ENCODE measurements at regions not wholly inside any gene's neighbourhood (a gene's known extent, or its start where the extent isn't known, plus 50 kb on each side); places are given as distances from the start of the nearest gene placed in this dataset.

GRCh38 chr20:57794600-57795341, 85.0 kb upstream of the PMEPA1 start:
- ATAC-seq (no peak), DNase-seq (no peak)
- peaks cover 0 to 2% (median 0%) of the 10 kb centered on the region in 5 donors for H3K27me3 Mint-ChIP-seq
- no peak overlapping the region for H3K4me3 Mint-ChIP-seq
- no peaks in the 10 kb centered on the region for H3K36me3 Mint-ChIP-seq
- H3K9me3 Mint-ChIP-seq: peaks cover 0 to 2% (median 0%) of the 10 kb centered on the region in 9 donors
- POLR2A ChIA-PET: no interaction called here
- no peaks in the 10 kb centered on the region for H3K4me1 Mint-ChIP-seq
- H3K27ac Mint-ChIP-seq: peak overlapping the region in 1 of 10 donors; percentile 71

- H3K4me3 Mint-ChIP-seq: no peak overlapping the region
- POLR2A ChIA-PET: no interaction called here
- peak overlapping the region in 1 of 10 donors; percentile 60 for H3K27ac Mint-ChIP-seq
- no peak for DNase-seq
- no peaks in the 10 kb centered on the region for H3K36me3 Mint-ChIP-seq
- ATAC-seq: no peak
- H3K27me3 Mint-ChIP-seq: peaks cover 0 to 2% (median 0%) of the 10 kb centered on the region in 5 donors
- peaks cover 0 to 2% (median 0%) of the 10 kb centered on the region in 9 donors for H3K9me3 Mint-ChIP-seq
- no peaks in the 10 kb centered on the region for H3K4me1 Mint-ChIP-seq
Observed at GRCh38 chr20:57794036-57794435, 84.2 kb upstream of the PMEPA1 start.

- DNase-seq (no peak), ATAC-seq (no peak)
- peaks cover 0 to 2% (median 0%) of the 10 kb centered on the region in 5 donors for H3K27me3 Mint-ChIP-seq
- H3K4me1 Mint-ChIP-seq: no peaks in the 10 kb centered on the region
- H3K27ac Mint-ChIP-seq: no peak overlapping the region
- H3K4me3 Mint-ChIP-seq: no peak overlapping the region
- no peaks in the 10 kb centered on the region for H3K36me3 Mint-ChIP-seq
- POLR2A ChIA-PET: no interaction called here
- H3K9me3 Mint-ChIP-seq: peaks cover 0 to 2% (median 0%) of the 10 kb centered on the region in 9 donors
Observed at GRCh38 chr20:57793421-57793820, 83.6 kb upstream of the PMEPA1 start.

GRCh38 chr20:57792386-57793080, 82.7 kb upstream of the PMEPA1 start:
- POLR2A ChIA-PET: no interaction called here
- ATAC-seq (no peak), DNase-seq (no peak)
- no peak overlapping the region for H3K4me3 Mint-ChIP-seq
- H3K4me1 Mint-ChIP-seq: no peaks in the 10 kb centered on the region
- no peaks in the 10 kb centered on the region for H3K36me3 Mint-ChIP-seq
- peaks cover 0 to 2% (median 0%) of the 10 kb centered on the region in 5 donors for H3K27me3 Mint-ChIP-seq
- peaks cover 0 to 2% (median 0%) of the 10 kb centered on the region in 9 donors for H3K9me3 Mint-ChIP-seq
- H3K27ac Mint-ChIP-seq: no peak overlapping the region

GRCh38 chr20:57791966-57792365, 82.2 kb upstream of the PMEPA1 start:
- H3K9me3 Mint-ChIP-seq: peaks cover 0 to 2% (median 0%) of the 10 kb centered on the region in 9 donors
- H3K27me3 Mint-ChIP-seq: peaks cover 0 to 2% (median 0%) of the 10 kb centered on the region in 5 donors
- POLR2A ChIA-PET: no interaction called here
- DNase-seq (no peak), ATAC-seq (no peak)
- H3K4me3 Mint-ChIP-seq: no peak overlapping the region
- H3K36me3 Mint-ChIP-seq: no peaks in the 10 kb centered on the region
- H3K4me1 Mint-ChIP-seq: no peaks in the 10 kb centered on the region
- no peak overlapping the region for H3K27ac Mint-ChIP-seq

GRCh38 chr20:57791178-57791962, 81.6 kb upstream of the PMEPA1 start:
- DNase-seq: no peak
- Mint-ChIP-seq H3K27ac (no peak overlapping the region), H3K27me3 (peaks cover 0 to 2% (median 0%) of the 10 kb centered on the region in 5 donors), H3K9me3 (peaks cover 0 to 2% (median 0%) of the 10 kb centered on the region in 9 donors), H3K4me3 (no peak overlapping the region), H3K36me3 (no peaks in the 10 kb centered on the region), H3K4me1 (no peaks in the 10 kb centered on the region)
- POLR2A ChIA-PET: no interaction called here
- no peak for ATAC-seq

- H3K4me3 Mint-ChIP-seq: no peak overlapping the region
- POLR2A ChIA-PET: no interaction called here
Observed at GRCh38 chr20:57790176-57790575, 80.4 kb upstream of the PMEPA1 start.

GRCh38 chr20:57788936-57789613, 79.3 kb upstream of the PMEPA1 start:
- POLR2A ChIA-PET: no interaction called here
- no peak overlapping the region for H3K4me3 Mint-ChIP-seq
- H3K36me3 Mint-ChIP-seq: no peaks in the 10 kb centered on the region
- peaks cover 0 to 2% (median 0%) of the 10 kb centered on the region in 5 donors for H3K27me3 Mint-ChIP-seq
- ATAC-seq (no peak), DNase-seq (no peak)
- H3K4me1 Mint-ChIP-seq: no peaks in the 10 kb centered on the region
- H3K27ac Mint-ChIP-seq: no peak overlapping the region
- H3K9me3 Mint-ChIP-seq: peaks cover 0 to 2% (median 0%) of the 10 kb centered on the region in 9 donors

More at GRCh38 chr20:57790176-57790575, 80.4 kb upstream of the PMEPA1 start:
- ATAC-seq (no peak), DNase-seq (no peak)
- no peaks in the 10 kb centered on the region for H3K36me3 Mint-ChIP-seq
- H3K27ac Mint-ChIP-seq: no peak overlapping the region
- peaks cover 0 to 2% (median 0%) of the 10 kb centered on the region in 9 donors for H3K9me3 Mint-ChIP-seq
- peaks cover 0 to 2% (median 0%) of the 10 kb centered on the region in 5 donors for H3K27me3 Mint-ChIP-seq
- no peaks in the 10 kb centered on the region for H3K4me1 Mint-ChIP-seq

GRCh38 chr20:57787990-57788781, 78.4 kb upstream of the PMEPA1 start:
- no peak overlapping the region for H3K4me3 Mint-ChIP-seq
- H3K27me3 Mint-ChIP-seq: peaks cover 0 to 5% (median 1%) of the 10 kb centered on the region in 5 donors
- POLR2A ChIA-PET: no interaction called here
- peaks cover 0 to 2% (median 0%) of the 10 kb centered on the region in 9 donors for H3K9me3 Mint-ChIP-seq
- no peak overlapping the region for H3K27ac Mint-ChIP-seq
- no peaks in the 10 kb centered on the region for H3K4me1 Mint-ChIP-seq
- ATAC-seq (no peak), DNase-seq (no peak)
- H3K36me3 Mint-ChIP-seq: no peaks in the 10 kb centered on the region

- Mint-ChIP-seq H3K27me3 (peaks cover 0 to 5% (median 1%) of the 10 kb centered on the region in 5 donors), H3K9me3 (peaks cover 0 to 2% (median 0%) of the 10 kb centered on the region in 9 donors), H3K36me3 (no peaks in the 10 kb centered on the region), H3K4me1 (no peaks in the 10 kb centered on the region), H3K4me3 (no peak overlapping the region), H3K27ac (peak overlapping the region in 1 of 10 donors; percentile 30)
- POLR2A ChIA-PET: no interaction called here
- no peak for DNase-seq
- no peak for ATAC-seq
Observed at GRCh38 chr20:57787151-57787989, 77.6 kb upstream of the PMEPA1 start.

- no peaks in the 10 kb centered on the region for H3K36me3 Mint-ChIP-seq
- H3K4me1 Mint-ChIP-seq: no peaks in the 10 kb centered on the region
- no peak for ATAC-seq
- no peak overlapping the region for H3K4me3 Mint-ChIP-seq
- POLR2A ChIA-PET: no interaction called here
- DNase-seq: no peak
- no peaks in the 10 kb centered on the region for H3K9me3 Mint-ChIP-seq
- peak overlapping the region in 1 of 10 donors; percentile 30 for H3K27ac Mint-ChIP-seq
- H3K27me3 Mint-ChIP-seq: peaks cover 0 to 5% (median 3%) of the 10 kb centered on the region in 5 donors
Observed at GRCh38 chr20:57786304-57786932, 76.6 kb upstream of the PMEPA1 start.
